ENCODE measurements at regions not wholly inside any gene's neighbourhood (a gene's known extent, or its start where the extent isn't known, plus 50 kb on each side); places are given as distances from the start of the nearest gene placed in this dataset.

GRCh38 chrX:10021461-10022272 is 54.5 kb downstream of the CLDN34 start:
- no peak for DNase-seq (ENCODE audit: low read depth)

DNA sequence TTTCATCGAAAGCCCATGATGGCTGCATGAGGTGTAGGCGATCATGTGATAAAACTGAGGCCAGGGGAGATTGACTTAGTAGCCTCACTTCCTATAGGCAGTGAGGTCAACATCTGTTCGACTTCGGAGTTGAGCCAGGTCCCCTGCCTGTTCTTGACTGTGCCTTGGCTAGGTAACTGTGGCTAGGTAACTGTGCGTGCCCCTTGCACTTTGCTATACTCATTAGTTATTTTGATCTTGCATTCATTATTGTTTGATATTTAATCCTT is 55.0 kb downstream of the CLDN34 start:
- no peak for DNase-seq (ENCODE audit: low read depth)

- DNase-seq (ENCODE audit: low read depth), result no peak
Observed at GRCh38 chrX:10022580-10023245, 55.6 kb downstream of the CLDN34 start.

- DNase-seq (ENCODE audit: low read depth), result no peak
Observed at GRCh38 chrX:10023821-10024220, 56.7 kb downstream of the CLDN34 start.

DNA sequence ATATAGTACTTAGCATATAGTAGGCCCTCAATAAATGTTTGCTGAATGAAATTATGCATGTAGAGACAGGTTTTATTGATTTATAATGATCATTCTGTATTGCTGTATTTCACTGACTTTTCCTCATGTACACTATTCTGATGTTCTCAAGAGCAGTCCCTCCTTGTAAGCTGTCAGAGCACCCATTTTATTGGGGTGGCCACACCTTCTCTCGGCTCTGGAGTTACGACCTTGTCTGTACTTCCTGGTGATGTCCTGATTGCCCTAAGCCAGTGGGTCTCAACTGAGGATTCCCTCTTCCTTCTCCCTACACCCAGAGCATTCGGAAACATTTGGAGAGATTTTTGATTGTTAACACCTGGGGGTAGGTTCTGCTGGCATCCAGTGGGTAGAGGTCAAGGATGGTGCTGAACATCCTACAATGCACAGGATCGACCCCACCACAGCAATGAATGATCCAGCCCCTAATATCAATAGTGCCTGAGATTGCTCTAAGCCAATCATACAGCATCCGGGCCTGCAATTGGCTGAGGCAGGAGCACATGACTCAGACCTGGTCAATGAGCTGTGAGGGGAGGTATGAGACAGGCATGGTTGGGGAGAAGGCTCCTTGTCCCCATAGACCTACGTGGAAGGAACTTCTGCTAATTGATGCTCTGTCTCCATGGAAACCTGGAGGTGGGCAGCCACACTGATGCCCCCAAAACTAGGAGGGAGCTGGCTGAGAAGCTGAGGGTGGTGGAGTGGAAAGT is 58.8 kb downstream of the CLDN34 start:
- no peak for DNase-seq (ENCODE audit: low read depth)

- DNase-seq (ENCODE audit: low read depth), result no peak
Observed at GRCh38 chrX:10028283-10029104, 61.3 kb downstream of the CLDN34 start.

DNA sequence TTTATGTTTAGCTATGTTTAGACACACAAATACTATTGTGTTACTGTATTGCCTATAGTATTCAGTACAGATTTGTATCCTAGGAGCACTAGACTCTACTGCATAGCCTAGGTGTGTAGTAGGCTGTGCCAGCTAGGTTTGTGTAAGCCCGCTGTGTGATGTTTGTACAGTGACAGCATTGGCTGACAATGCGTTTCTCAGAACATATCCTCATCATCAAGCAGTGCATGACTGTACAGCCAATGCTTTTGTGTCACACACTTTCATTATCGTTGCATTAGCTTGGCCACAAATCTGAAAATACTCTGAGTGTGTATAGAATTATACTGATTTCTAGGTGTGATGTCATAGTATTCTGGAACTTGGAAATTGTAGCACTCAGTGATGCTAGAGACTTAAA is 63.4 kb downstream of the CLDN34 start:
- no peak for DNase-seq (ENCODE audit: low read depth)

GRCh38 chrX:10031746-10032145 is 64.6 kb downstream of the CLDN34 start:
- DNase-seq (ENCODE audit: low read depth), result no peak

- DNase-seq (ENCODE audit: low read depth), result no peak
Observed at GRCh38 chrX:10032147-10032546, 65.0 kb downstream of the CLDN34 start.

- no peak for DNase-seq (ENCODE audit: low read depth)
Observed at GRCh38 chrX:10033375-10034007, 66.3 kb downstream of the CLDN34 start.

DNA sequence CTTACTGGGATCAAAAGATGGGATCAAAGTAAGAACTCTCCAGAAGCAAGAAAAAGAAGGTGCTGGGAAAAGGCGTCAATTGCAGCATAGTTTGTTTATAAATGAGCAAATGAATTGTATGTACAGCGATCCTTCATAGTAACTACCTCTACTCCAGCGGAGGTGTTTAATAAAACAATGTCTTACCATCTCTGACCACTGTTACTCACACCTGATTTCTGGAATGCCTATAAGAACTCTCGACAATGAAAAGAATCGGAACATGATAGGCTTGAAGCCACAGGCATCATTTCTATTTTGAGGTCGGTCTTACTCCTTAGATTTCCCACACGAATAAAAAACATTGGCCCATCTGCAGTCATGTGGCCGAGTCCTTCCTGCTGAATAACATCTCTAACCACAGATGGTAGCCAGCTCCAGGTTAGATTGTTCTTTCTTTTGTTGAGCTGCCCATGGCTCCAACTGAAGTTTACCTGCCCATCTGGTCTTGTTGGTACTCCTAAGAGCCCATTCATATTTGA is 67.6 kb downstream of the CLDN34 start:
- no peak for DNase-seq (ENCODE audit: low read depth)

DNA sequence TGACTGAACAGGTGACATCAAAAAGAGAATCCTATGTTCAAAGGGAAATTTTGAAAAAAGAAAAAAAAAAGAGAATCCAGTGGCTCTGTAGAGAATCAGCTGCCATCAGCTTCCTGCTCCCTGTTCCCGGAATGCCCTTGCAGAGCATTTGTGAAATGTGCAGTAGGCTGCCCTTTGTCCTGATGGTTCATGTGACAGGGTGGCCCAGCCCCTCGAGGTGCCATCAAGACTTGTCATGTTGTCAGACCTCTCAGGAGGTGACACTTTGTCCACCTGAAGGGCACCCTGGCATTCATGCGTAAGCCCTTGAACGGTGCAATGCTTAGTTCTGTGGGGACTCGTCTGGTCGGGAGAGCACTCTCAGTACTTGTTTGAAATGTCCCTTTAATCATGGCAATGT is 71.4 kb downstream of the CLDN34 start:
- DNase-seq (ENCODE audit: low read depth), result no peak

- no peak for DNase-seq (ENCODE audit: low read depth)
Observed at GRCh38 chrX:10039821-10040793, 72.9 kb downstream of the CLDN34 start.

- DNase-seq (ENCODE audit: low read depth), result no peak
Observed at GRCh38 chrX:10040961-10041360, 73.8 kb downstream of the CLDN34 start.

- no peak for DNase-seq (ENCODE audit: low read depth)
Observed at GRCh38 chrX:10041383-10041782, 74.2 kb downstream of the CLDN34 start.

GRCh38 chrX:10042055-10042454 is 74.9 kb downstream of the CLDN34 start:
- no peak for DNase-seq (ENCODE audit: low read depth)

DNA sequence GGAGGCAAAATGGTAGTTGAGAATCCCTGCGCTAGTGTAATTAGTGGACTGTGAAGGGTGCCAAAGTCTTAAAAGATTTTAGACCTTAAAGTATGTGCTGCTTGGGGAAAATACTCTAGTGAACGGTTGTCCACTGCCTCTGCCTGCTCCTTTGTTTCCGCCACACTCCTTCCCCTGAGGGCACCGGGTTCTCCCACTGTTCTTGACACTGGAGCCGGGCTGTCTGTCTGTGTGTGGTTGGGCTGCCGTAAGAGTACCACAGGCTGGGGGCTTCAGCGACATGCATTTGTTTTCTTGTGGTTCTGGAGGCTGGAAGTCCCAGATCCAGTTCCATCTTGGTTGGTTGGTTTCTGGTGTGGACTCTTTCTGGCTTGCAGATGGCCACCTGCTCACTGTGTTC is 76.2 kb downstream of the CLDN34 start:
- no peak for DNase-seq (ENCODE audit: low read depth)

DNA sequence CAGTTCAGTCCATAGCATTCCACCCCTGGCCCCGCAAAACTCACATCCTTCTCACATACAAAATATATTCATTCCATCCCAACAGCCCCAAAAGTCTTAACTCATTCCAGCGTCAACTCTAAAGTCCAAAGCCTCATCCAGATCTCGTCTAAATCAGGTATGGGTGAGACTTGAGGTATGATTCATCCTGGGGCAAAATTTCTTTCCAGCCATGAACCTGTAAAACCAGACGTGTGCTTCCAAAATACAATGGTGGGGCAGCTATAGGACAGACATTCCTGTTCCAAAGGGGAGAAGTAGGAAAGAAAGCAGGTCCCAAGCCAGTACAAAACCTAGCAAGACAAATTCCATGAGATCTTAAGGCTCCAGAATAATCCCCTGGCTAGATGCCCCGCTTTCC is 76.9 kb downstream of the CLDN34 start:
- no peak for DNase-seq (ENCODE audit: low read depth)

GRCh38 chrX:10045327-10046000 is 78.3 kb downstream of the CLDN34 start:
- DNase-seq (ENCODE audit: low read depth), result no peak

DNA sequence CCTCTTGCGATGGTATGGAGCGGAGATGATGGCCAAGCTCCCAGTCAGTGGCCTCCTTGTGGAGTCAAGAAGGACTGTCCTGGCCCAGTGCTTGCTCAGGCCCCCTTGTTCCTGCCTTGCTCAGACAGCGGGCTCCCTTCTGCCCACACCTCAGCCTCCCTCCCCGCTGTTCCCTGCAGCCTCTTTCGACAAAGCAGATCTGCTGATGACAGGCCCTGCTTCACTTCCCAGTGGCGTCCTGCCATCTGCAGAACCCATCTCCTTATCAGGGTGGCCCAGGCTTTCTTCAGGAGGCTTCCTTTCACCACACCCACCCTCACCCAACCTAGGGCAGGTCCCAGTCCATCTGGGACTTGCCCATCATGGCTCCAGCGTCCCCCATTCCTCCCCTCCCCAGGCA is 80.0 kb downstream of the CLDN34 start:
- no peak for DNase-seq (ENCODE audit: low read depth)
